NB4 (cell line): ENCODE measurements at regions not wholly inside any gene's neighbourhood (a gene's known extent, or its start where the extent isn't known, plus 50 kb on each side); places are given as distances from the start of the nearest gene placed in this dataset.

Experiments used
- CTCF ChIP-seq: IDR thresholded peaks from one replicate; pipeline ENCODE4 v1.5.1; 2012; ENCODE audit warnings: low read depth, low read length
- POLR2A ChIP-seq: IDR thresholded peaks from 2 replicates; pipeline ENCODE4 v1.6.1; 2011; ENCODE audit warnings: mild to moderate bottlenecking; ENCODE audit not compliant: insufficient read length; ENCODE audit errors: extremely low read depth

- TF ChIP-seq POLR2A (no peak), CTCF (no peak)
Observed at GRCh38 chrX:39451046-39451445, 646.7 kb downstream of the BCOR start.
